Heart left ventricle (tissue), 16 donors: ENCODE measurements at regions not wholly inside any gene's neighbourhood (a gene's known extent, or its start where the extent isn't known, plus 50 kb on each side); places are given as distances from the start of the nearest gene placed in this dataset.

Source experiments
- ATAC-seq, 4 donors: fragments of 200-7000 bp; cut with Tn5 transposase; one replicate each; pipeline ENCODE4 v1.9.1; 2020 to 2022; ENCODE audit warnings: moderate library complexity in 4 of 4, mild to moderate bottlenecking in 3 of 4, moderate number of reproducible peaks in 1 of 4
- DNase-seq, 5 donors: peaks; one replicate each; pipeline ENCODE4 v3.0.0-alpha.2; 2020
- H3K27ac ChIP-seq, 12 donors: fragments of 200-600 bp; sonication (generic) in 4 of 12; one replicate each; pipeline versions ENCODE4 v1.5.0 to v1.8.0; 2016 to 2022; ENCODE audit warnings: mild to moderate bottlenecking in 2 of 12
- H3K27me3 ChIP-seq, 9 donors: fragments of 200-600 bp; sonication (generic) in 2 of 9; one replicate each; pipeline versions ENCODE4 v1.5.1 to v1.8.0; 2016 to 2022; ENCODE audit warnings: mild to moderate bottlenecking in 3 of 9
- H3K36me3 ChIP-seq, 9 donors: fragments of 200-600 bp; sonication (generic) in 2 of 9; one replicate each; pipeline versions ENCODE4 v1.5.0 to v1.8.0; 2018 to 2022; ENCODE audit warnings: mild to moderate bottlenecking in 2 of 9
- H3K4me1 ChIP-seq, 12 donors: fragments of 200-600 bp; sonication (generic) in 4 of 12; one replicate each; pipeline versions ENCODE4 v1.5.0 to v1.8.0; 2016 to 2022; ENCODE audit warnings: mild to moderate bottlenecking in 3 of 12
- H3K4me3 ChIP-seq, 12 donors: fragments of 200-600 bp; sonication (generic) in 4 of 12; one replicate each; pipeline versions ENCODE4 v1.5.0 to v1.8.0; 2017 to 2022; ENCODE audit warnings: mild to moderate bottlenecking in 9 of 12, moderate library complexity in 4 of 12
- H3K9me3 ChIP-seq, 12 donors: fragments of 200-600 bp; sonication (generic) in 4 of 12; one replicate each; pipeline versions ENCODE4 v1.5.0 to v1.8.0; 2016 to 2022; ENCODE audit warnings: mild to moderate bottlenecking in 1 of 12
- POLR2A ChIP-seq, 2 donors: fragments of 450-650 bp; IDR thresholded peaks; one replicate each; pipeline ENCODE4 v1.6.1; 2017; ENCODE audit warnings: antibody characterized with exemption in 2 of 2, mild to moderate bottlenecking in 2 of 2, moderate library complexity in 2 of 2
- WGBS, 4 donors: extraction: QIAGEN DNeasy Blood & Tissue Kit in 2 of 4; methylation state at CpG; one replicate each; pipeline versions ENCODE4 v1.1.5 to v1.1.7; 2013 to 2018; 5-methylcytosine and 5-hydroxymethylcytosine counted together
- intact Hi-C, 10 donors: fragments of 100-400 bp; cut with DNase I; formaldehyde crosslinking; loops; one replicate each; pipeline versions ENCODE4 v1.11.1 to v1.14.2; 2022
- TF ChIP-seq, protein P1 (sequence below), 12 donors: fragments of 200-600 bp; sonication (generic) in 4 of 12; IDR thresholded peaks; one replicate each; pipeline versions ENCODE4 v1.5.0 to v1.8.0; 2018 to 2022; ENCODE audit warnings: antibody characterized with exemption in 12 of 12, mild to moderate bottlenecking in 5 of 12
- donor health status: ischemic (EF 13 %, LVEDD 7.1; RV severe dilation, severe dysfunction).
- donor health status: healthy with polysubstance abuse.
- donor health status: DM: no; HTN: yes; CAD: no.
- donor health status: DM: no; HTN: no; CAD: no.
- donor health status: ischemic (EF 25% LVEDD 6.9; RV normal size, moderate dysfunction).
- donor health status: ischemic (EF 25% LVEDD 5.7; RV mildly dilated, moderate dysfunction).
- donor health status: healthy.
- donor health status: DM: yes; HTN: yes; CAD: no.
- donor health status: ischemic (EF 35%, LVEDD 5.7; RV mildly dilated, moderate dysfunction).
- donor health status: nonischemic (EF 11% LVEDD 7.7; RV severe dilation, severe dysfunction).
- donor health status: DM: yes; HTN: yes; CAD: no.
- donor health status: PGD.
- donor health status: ischemic (EF 29% LVEDD 5.4; RV normal size, mild dysfunction).
- donor health status: nonischemic (EF 23%, LVEDD 6.1; RV moderate dilation, normal function).

DNA sequence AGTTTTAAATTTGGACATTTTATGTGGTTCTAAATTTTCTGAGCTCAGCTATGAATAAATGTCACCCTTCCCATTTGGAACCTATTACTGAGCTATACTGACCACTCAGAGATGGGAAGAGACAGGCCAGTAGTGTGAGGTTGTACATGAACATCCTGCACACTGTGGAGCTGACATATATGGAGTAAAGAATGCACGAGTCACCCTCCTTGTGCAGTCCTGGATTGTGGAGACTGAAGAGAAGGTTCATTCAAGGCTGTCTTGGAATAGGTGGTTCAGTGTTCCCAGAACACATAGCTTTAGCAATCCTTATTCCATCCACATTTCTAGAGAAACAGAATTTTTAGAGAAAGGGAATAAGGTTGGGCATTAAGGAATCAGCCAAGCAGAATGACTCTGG, 50.3 kb upstream of the OGFRL1 start:
- Histone ChIP-seq H3K36me3 (no peaks in the 10 kb centered on the region), H3K4me3 (no peak overlapping the region), H3K27me3 (no peaks in the 10 kb centered on the region), H3K4me1 (no peaks in the 10 kb centered on the region), H3K27ac (no peak overlapping the region), H3K9me3 (peaks cover 0 to 18% (median 2%) of the 10 kb centered on the region in 12 donors)
- ATAC-seq = no peak
- intact Hi-C loops = no loop called here
- TF ChIP-seq, protein P1, sequence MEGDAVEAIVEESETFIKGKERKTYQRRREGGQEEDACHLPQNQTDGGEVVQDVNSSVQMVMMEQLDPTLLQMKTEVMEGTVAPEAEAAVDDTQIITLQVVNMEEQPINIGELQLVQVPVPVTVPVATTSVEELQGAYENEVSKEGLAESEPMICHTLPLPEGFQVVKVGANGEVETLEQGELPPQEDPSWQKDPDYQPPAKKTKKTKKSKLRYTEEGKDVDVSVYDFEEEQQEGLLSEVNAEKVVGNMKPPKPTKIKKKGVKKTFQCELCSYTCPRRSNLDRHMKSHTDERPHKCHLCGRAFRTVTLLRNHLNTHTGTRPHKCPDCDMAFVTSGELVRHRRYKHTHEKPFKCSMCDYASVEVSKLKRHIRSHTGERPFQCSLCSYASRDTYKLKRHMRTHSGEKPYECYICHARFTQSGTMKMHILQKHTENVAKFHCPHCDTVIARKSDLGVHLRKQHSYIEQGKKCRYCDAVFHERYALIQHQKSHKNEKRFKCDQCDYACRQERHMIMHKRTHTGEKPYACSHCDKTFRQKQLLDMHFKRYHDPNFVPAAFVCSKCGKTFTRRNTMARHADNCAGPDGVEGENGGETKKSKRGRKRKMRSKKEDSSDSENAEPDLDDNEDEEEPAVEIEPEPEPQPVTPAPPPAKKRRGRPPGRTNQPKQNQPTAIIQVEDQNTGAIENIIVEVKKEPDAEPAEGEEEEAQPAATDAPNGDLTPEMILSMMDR (IDR thresholded peaks at IDR 0.05) = no peak
- TF ChIP-seq POLR2A (IDR thresholded peaks at IDR 0.05) = no peak
- no peak for DNase-seq
- 71 to 87% (median 74%) methylated on average over 1 of the region's 1 CpG for WGBS, 4 donors
